Thymus (tissue), 11 donors: ENCODE measurements at regions not wholly inside any gene's neighbourhood (a gene's known extent, or its start where the extent isn't known, plus 50 kb on each side); places are given as distances from the start of the nearest gene placed in this dataset.
"Not testable (repeated sequence)": the region's sequence is repeated elsewhere in the genome, so short reads cannot be mapped to it uniquely, and the experiment has no call there.

ENCODE experiments used
- DNase-seq, 9 donors: peaks; one replicate each; pipeline ENCODE4 v3.0.0-alpha.2; 2013; ENCODE audit warnings: low spot score in 9 of 9, low read depth in 6 of 9, missing footprints in 1 of 9
- H3K27ac ChIP-seq, 2 donors: one replicate each; pipeline ENCODE4 v1.5.1; 2013; ENCODE audit warnings: control low read depth in 1 of 2, low read depth in 1 of 2, low read length in 1 of 2, mild to moderate bottlenecking in 1 of 2, moderate library complexity in 1 of 2
- H3K27me3 ChIP-seq, 2 donors: one replicate each; pipeline ENCODE4 v1.5.1; 2013; ENCODE audit warnings: low read length in 1 of 2; ENCODE audit not compliant: control insufficient read depth in 2 of 2, insufficient read depth in 1 of 2
- H3K36me3 ChIP-seq, 2 donors: one replicate each; pipeline ENCODE4 v1.5.1; 2013; ENCODE audit warnings: low read length in 1 of 2, mild to moderate bottlenecking in 1 of 2, moderate library complexity in 1 of 2; ENCODE audit not compliant: control insufficient read depth in 2 of 2, insufficient read depth in 2 of 2
- H3K4me1 ChIP-seq, 2 donors: one replicate each; pipeline ENCODE4 v1.5.1; 2013; ENCODE audit warnings: low read length in 2 of 2; ENCODE audit not compliant: control insufficient read depth in 2 of 2, insufficient read depth in 2 of 2
- H3K4me3 ChIP-seq, 2 donors: one replicate each; pipeline ENCODE4 v1.5.1; 2013; ENCODE audit warnings: low read length in 2 of 2, control low read depth in 1 of 2, mild to moderate bottlenecking in 1 of 2
- H3K9me3 ChIP-seq, 2 donors: one replicate each; pipeline ENCODE4 v1.5.1; 2013; ENCODE audit warnings: low read length in 1 of 2, mild to moderate bottlenecking in 1 of 2; ENCODE audit not compliant: control insufficient read depth in 2 of 2, insufficient read depth in 1 of 2
- WGBS: extraction: QIAGEN DNeasy Blood & Tissue Kit; methylation state at CpG from one replicate; pipeline ENCODE4 v1.1.7; 2013; 5-methylcytosine and 5-hydroxymethylcytosine counted together
- donor health status: healthy.

- no peaks in the 10 kb centered on the region for H3K4me1 ChIP-seq
- H3K36me3 ChIP-seq = no peaks in the 10 kb centered on the region
- no peaks in the 10 kb centered on the region for H3K27me3 ChIP-seq
- no peaks in the 10 kb centered on the region for H3K9me3 ChIP-seq
- no peak for DNase-seq
- WGBS = 94% methylated on average over 6 of the region's 6 CpGs
- H3K4me3 ChIP-seq = no peak overlapping the region
- H3K27ac ChIP-seq = no peak overlapping the region
Measured at GRCh38 chr14:47949006-47949405, 273.6 kb upstream of the MDGA2 start.

GRCh38 chr14:47935332-47935731 is 259.9 kb upstream of the MDGA2 start:
- no peaks in the 10 kb centered on the region for H3K27me3 ChIP-seq
- H3K4me1 ChIP-seq = no peaks in the 10 kb centered on the region
- no peak overlapping the region for H3K4me3 ChIP-seq
- H3K36me3 ChIP-seq = no peaks in the 10 kb centered on the region
- no peak for DNase-seq
- WGBS = 11% methylated on average over 4 of the region's 4 CpGs
- H3K9me3 ChIP-seq = no peaks in the 10 kb centered on the region
- H3K27ac ChIP-seq = no peak overlapping the region

GRCh38 chr14:47929334-47929733 is 253.9 kb upstream of the MDGA2 start:
- no peak for DNase-seq
- Histone ChIP-seq H3K36me3 (no peaks in the 10 kb centered on the region), H3K9me3 (peaks cover 0 to 4% of the 10 kb centered on the region in 2 donors), H3K27ac (no peak overlapping the region), H3K27me3 (no peaks in the 10 kb centered on the region), H3K4me1 (no peaks in the 10 kb centered on the region), H3K4me3 (no peak overlapping the region)

GRCh38 chr14:47921133-47921532 is 245.7 kb upstream of the MDGA2 start:
- Histone ChIP-seq H3K4me1 (no peaks in the 10 kb centered on the region), H3K27ac (no peak overlapping the region), H3K9me3 (no peaks in the 10 kb centered on the region), H3K4me3 (no peak overlapping the region), H3K27me3 (no peaks in the 10 kb centered on the region), H3K36me3 (no peaks in the 10 kb centered on the region)
- no peak for DNase-seq
- WGBS = 0% methylated on average over 1 of the region's 1 CpG

GRCh38 chr14:47919997-47920396 is 244.6 kb upstream of the MDGA2 start:
- DNase-seq = no peak
- H3K36me3 ChIP-seq = no peaks in the 10 kb centered on the region
- no peaks in the 10 kb centered on the region for H3K4me1 ChIP-seq
- no peak overlapping the region for H3K4me3 ChIP-seq
- WGBS = 91% methylated on average over 6 of the region's 6 CpGs
- no peaks in the 10 kb centered on the region for H3K9me3 ChIP-seq
- no peak overlapping the region for H3K27ac ChIP-seq
- H3K27me3 ChIP-seq = no peaks in the 10 kb centered on the region

GRCh38 chr14:47919334-47919846 is 244.0 kb upstream of the MDGA2 start:
- H3K27ac ChIP-seq = no peak overlapping the region
- DNase-seq = no peak
- H3K27me3 ChIP-seq = no peaks in the 10 kb centered on the region
- H3K9me3 ChIP-seq = no peaks in the 10 kb centered on the region
- WGBS = 96% methylated on average over 8 of the region's 8 CpGs
- no peaks in the 10 kb centered on the region for H3K36me3 ChIP-seq
- no peak overlapping the region for H3K4me3 ChIP-seq
- H3K4me1 ChIP-seq = no peaks in the 10 kb centered on the region

GRCh38 chr14:47917344-47917954 is 242.0 kb upstream of the MDGA2 start:
- no peaks in the 10 kb centered on the region for H3K27me3 ChIP-seq
- H3K36me3 ChIP-seq = no peaks in the 10 kb centered on the region
- WGBS = 54% methylated on average over 5 of the region's 5 CpGs
- H3K27ac ChIP-seq = no peak overlapping the region
- no peaks in the 10 kb centered on the region for H3K4me1 ChIP-seq
- no peak overlapping the region for H3K4me3 ChIP-seq
- H3K9me3 ChIP-seq = no peaks in the 10 kb centered on the region
- peak in 2 of 9 donors; percentile 2 to 19 for DNase-seq

GRCh38 chr14:47901141-47901540 is 225.7 kb upstream of the MDGA2 start:
- not testable (repeated sequence) for H3K36me3 ChIP-seq, DNase-seq, H3K9me3 ChIP-seq, H3K4me3 ChIP-seq, H3K27ac ChIP-seq, H3K27me3 ChIP-seq, H3K4me1 ChIP-seq
- 93% methylated on average over 24 of the region's 25 CpGs for WGBS

- no peaks in the 10 kb centered on the region for H3K27me3 ChIP-seq
- no peak overlapping the region for H3K27ac ChIP-seq
- no peaks in the 10 kb centered on the region for H3K36me3 ChIP-seq
- no peaks in the 10 kb centered on the region for H3K4me1 ChIP-seq
- no peak for DNase-seq
- 76% methylated on average over 5 of the region's 5 CpGs for WGBS
- H3K9me3 ChIP-seq = no peaks in the 10 kb centered on the region
- no peak overlapping the region for H3K4me3 ChIP-seq
Measured at GRCh38 chr14:47899685-47900084, 224.3 kb upstream of the MDGA2 start.
